ENCODE measurements at regions not wholly inside any gene's neighbourhood (a gene's known extent, or its start where the extent isn't known, plus 50 kb on each side); places are given as distances from the start of the nearest gene placed in this dataset.

DNA sequence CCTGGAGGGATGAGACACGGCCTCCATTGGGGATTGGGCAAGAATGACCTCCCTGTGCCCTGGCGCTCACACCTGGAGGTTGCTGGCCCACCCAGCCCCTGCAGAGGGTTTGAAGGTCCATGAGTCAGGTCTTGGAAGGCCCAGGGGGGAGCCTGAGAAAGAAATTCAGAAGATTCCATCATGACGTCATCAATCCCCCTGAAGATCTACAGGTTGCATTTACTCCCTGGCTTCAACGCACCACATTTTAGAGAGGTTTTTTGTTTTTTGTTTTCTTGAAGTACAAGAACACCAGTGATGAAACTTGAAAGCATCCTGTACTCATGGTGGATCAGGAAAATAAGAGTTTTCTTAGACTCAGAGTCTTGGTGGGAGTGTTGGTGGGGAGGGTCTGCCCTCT is 82.4 kb upstream of the SLC25A33 start:
- H3K27me3 ChIP-seq (ENCODE audit: control insufficient read depth, insufficient read depth, low read length), result no peaks in the 10 kb centered on the region
- TF ChIP-seq, protein P1, sequence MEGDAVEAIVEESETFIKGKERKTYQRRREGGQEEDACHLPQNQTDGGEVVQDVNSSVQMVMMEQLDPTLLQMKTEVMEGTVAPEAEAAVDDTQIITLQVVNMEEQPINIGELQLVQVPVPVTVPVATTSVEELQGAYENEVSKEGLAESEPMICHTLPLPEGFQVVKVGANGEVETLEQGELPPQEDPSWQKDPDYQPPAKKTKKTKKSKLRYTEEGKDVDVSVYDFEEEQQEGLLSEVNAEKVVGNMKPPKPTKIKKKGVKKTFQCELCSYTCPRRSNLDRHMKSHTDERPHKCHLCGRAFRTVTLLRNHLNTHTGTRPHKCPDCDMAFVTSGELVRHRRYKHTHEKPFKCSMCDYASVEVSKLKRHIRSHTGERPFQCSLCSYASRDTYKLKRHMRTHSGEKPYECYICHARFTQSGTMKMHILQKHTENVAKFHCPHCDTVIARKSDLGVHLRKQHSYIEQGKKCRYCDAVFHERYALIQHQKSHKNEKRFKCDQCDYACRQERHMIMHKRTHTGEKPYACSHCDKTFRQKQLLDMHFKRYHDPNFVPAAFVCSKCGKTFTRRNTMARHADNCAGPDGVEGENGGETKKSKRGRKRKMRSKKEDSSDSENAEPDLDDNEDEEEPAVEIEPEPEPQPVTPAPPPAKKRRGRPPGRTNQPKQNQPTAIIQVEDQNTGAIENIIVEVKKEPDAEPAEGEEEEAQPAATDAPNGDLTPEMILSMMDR (IDR thresholded peaks at IDR 0.05; ENCODE audit: borderline replicate concordance, extremely low read depth, insufficient read depth), result no peak
- H3K9me3 ChIP-seq (ENCODE audit: control insufficient read depth in 2 of 3, insufficient read depth in 1 of 3, low read length in 3 of 3), result no peaks in the 10 kb centered on the region
- H3K36me3 ChIP-seq (ENCODE audit: control insufficient read depth in 2 of 3, insufficient read depth in 3 of 3, low read length in 3 of 3), result no peaks in the 10 kb centered on the region
- H3K27ac ChIP-seq (ENCODE audit: low read depth in 2 of 2, low read length in 2 of 2), result no peak overlapping the region
- FAIRE-seq (no peak), DNase-seq (no peak)
- peaks cover 6 to 19% (median 9%) of the 10 kb centered on the region in 3 donors for H3K4me1 ChIP-seq (ENCODE audit: control insufficient read depth in 2 of 3, insufficient read depth in 2 of 3, low read depth in 1 of 3, low read length in 3 of 3)
- H3K9ac ChIP-seq (ENCODE audit: low read length in 3 of 3), result no peak overlapping the region
- intact Hi-C loops (cut with DNase I), result loop anchor here (10.0 kb wide), 2 partner anchors 102 to 172 kb away; no protein-coding TSS in a partner anchor
- no peak overlapping the region for H3K4me3 ChIP-seq (ENCODE audit: low read length in 3 of 3)

DNA sequence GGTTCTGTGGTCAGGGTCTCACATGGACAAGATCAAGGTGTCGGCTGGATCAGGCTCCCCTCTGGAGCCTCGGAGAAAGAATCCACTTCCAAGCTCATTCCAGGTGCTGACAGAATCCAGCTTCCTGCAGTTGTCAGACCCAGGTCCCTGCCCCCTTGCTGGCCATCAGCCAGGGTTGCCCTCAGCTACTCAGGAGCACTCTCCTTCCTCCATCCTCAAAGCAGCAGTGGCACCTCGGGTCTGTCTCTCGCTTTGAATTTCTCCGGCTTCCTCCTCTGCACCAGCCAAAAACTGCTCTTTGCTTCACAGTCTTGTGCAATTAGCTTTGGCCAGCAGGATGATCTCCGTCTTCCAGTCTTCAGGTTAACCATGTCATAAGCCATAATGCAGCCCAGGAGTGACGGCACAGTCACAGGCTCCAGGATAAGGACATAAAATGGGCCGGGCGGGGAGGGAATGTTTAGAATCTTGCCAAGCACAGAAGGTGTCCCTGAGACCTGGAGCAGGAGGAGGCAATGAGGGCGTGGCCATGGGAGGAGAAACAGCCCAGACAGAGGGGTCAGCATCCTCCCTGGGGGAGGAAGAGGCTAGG is 79.4 kb upstream of the SLC25A33 start:
- no peak overlapping the region for H3K27ac ChIP-seq (ENCODE audit: low read depth in 2 of 2, low read length in 2 of 2)
- H3K4me1 ChIP-seq (ENCODE audit: control insufficient read depth in 2 of 3, insufficient read depth in 2 of 3, low read depth in 1 of 3, low read length in 3 of 3), result no peaks in the 10 kb centered on the region
- no peaks in the 10 kb centered on the region for H3K27me3 ChIP-seq (ENCODE audit: control insufficient read depth, insufficient read depth, low read length)
- FAIRE-seq (no peak), DNase-seq (no peak)
- H3K4me3 ChIP-seq (ENCODE audit: low read length in 3 of 3), result no peak overlapping the region
- intact Hi-C loops (cut with DNase I), result loop anchor here (10.0 kb wide), 3 partner anchors 105 to 195 kb away; no protein-coding TSS in a partner anchor
- H3K9me3 ChIP-seq (ENCODE audit: control insufficient read depth in 2 of 3, insufficient read depth in 1 of 3, low read length in 3 of 3), result no peaks in the 10 kb centered on the region
- TF ChIP-seq, protein P1 (IDR thresholded peaks at IDR 0.05; ENCODE audit: borderline replicate concordance, extremely low read depth, insufficient read depth), result no peak
- no peaks in the 10 kb centered on the region for H3K36me3 ChIP-seq (ENCODE audit: control insufficient read depth in 2 of 3, insufficient read depth in 3 of 3, low read length in 3 of 3)
- no peak overlapping the region for H3K9ac ChIP-seq (ENCODE audit: low read length in 3 of 3)

DNA sequence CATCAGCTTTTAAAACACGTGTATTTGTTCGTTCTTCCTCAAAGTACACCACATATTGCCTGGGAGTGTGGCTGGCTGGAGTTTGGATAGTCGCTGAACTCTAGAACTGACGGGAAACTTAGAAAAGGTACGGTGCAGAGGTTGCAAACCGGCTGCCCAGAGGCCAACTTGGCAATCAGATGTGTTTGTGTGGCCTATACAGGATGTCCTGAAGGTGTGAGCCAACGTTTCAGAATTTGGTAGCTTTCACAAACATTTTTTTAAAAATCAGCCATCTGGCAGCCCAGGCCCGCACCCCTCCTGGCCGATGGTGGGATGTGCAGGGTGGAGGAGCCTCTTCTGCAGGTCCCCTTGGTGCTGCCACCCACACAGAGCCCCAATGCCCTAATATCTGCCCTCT is 73.6 kb upstream of the SLC25A33 start:
- Histone ChIP-seq H3K36me3 (ENCODE audit: control insufficient read depth in 2 of 3, insufficient read depth in 3 of 3, low read length in 3 of 3) (no peaks in the 10 kb centered on the region), H3K27me3 (ENCODE audit: control insufficient read depth, insufficient read depth, low read length) (no peaks in the 10 kb centered on the region), H3K27ac (ENCODE audit: low read depth in 2 of 2, low read length in 2 of 2) (no peak overlapping the region), H3K9me3 (ENCODE audit: control insufficient read depth in 2 of 3, insufficient read depth in 1 of 3, low read length in 3 of 3) (no peaks in the 10 kb centered on the region), H3K4me1 (ENCODE audit: control insufficient read depth in 2 of 3, insufficient read depth in 2 of 3, low read depth in 1 of 3, low read length in 3 of 3) (no peaks in the 10 kb centered on the region), H3K4me3 (ENCODE audit: low read length in 3 of 3) (no peak overlapping the region), H3K9ac (ENCODE audit: low read length in 3 of 3) (no peak overlapping the region)
- intact Hi-C loops (cut with DNase I), result loop anchor here (10.0 kb wide), 1 partner anchor 201 kb away; no protein-coding TSS in a partner anchor
- TF ChIP-seq, protein P1 (IDR thresholded peaks at IDR 0.05; ENCODE audit: borderline replicate concordance, extremely low read depth, insufficient read depth), result no peak
- no peak for FAIRE-seq
- DNase-seq, result no peak

All from kidney (tissue), 13 donors.